ENCODE measurements at regions not wholly inside any gene's neighbourhood (a gene's known extent, or its start where the extent isn't known, plus 50 kb on each side); places are given as distances from the start of the nearest gene placed in this dataset.
"Not testable (repeated sequence)": the region's sequence is repeated elsewhere in the genome, so short reads cannot be mapped to it uniquely, and the experiment has no call there.

DNA sequence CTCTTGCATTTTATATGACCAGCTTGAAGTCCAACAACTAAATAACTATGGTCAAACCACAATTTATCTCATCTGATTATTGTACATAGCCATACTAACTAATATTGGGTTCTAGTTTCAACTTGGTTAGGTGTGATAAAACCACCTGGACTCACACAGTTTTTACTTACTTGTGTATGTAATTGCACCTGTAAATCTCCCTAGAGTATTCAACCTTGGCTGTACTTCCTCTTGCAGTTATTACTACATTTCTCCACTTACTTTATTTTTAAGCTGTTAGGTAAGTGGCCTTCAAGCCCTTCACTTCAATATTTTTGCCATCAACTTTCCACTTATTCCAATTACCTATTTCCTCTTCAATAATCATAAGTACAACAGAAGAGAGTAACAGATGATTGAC lies 115.8 kb upstream of the ANKRD50 start:
- DNase-seq (ENCODE audit: low spot score) (no peak), FAIRE-seq (no peak)

DNA sequence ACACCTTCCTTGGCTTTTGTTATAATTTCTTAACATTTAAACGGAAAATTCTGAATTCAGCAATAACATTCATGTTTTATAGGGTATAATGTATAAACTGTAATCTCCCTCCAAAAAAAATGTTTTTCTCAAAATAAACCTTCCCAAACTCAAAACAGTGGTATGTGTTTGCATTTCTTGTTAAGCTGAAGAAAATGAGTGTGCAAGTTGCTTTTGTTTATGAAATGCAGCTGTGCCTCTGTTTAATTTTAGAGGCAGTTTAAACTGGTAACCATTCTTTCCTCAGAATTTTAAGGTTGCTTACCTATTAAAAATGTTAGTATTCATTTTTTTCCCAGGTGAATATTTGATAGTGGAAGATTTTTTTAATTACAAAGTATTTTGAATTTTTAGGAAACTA lies 105.0 kb upstream of the ANKRD50 start:
- no peak for DNase-seq (ENCODE audit: low spot score)
- FAIRE-seq, result no peak

DNA sequence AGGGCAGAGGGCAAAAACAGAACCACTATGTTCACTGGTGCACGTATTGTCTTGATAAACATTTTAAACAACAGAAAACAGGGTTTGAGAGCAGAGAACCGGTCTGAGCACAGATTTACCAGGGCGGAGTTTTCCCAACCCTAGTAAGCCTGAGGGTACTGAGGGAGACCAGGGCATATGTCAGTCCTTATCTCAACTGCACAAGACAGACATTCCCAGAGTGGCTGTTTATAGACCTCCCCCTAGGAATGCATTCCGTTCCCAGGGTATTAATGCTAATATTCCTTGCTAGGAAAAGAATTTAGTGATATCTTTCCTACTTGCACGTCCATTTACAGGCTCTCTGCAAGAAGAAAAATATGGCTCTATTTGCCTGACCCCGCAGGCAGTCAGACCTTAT lies 99.7 kb upstream of the ANKRD50 start:
- not testable (repeated sequence) for DNase-seq (ENCODE audit: low spot score); FAIRE-seq

DNA sequence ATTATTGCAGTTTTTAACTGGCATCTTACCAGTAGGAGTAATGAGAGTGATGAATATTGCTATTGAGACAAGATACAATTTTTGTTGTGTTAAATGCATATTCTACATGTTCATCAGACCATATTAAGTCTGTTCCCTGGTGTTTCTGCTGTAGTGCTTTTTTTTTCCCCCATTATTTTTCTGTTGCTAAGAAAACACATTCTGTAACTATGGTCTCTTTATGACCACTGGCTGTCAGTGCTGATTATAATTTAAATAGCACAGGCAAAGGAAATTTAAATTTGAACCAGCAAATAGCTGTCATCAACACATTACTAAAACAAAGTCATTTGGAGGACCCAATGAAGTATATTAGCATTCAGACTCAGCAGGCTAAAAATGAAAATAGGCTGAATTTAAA lies 98.3 kb upstream of the ANKRD50 start:
- FAIRE-seq, result no peak
- DNase-seq (ENCODE audit: low spot score), result no peak

DNA sequence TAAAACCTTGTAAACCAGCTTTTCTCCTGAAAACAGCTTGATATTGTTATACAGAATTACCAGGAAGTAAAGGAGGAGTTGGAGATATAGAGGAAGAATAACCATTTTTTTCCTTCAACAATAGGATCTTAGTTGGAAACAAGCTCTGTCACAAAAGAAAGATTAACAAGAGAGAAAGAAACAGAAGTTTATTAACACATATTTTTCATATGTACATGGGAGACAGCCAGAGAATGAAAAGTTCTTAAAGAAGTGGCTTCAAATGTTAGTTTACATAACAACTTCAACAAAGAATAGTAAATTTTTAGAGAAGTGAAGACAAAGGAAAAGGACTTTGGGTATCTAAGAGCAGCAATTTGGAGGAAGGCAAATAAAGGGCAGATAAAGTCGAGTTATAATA lies 94.9 kb upstream of the ANKRD50 start:
- DNase-seq (ENCODE audit: low spot score) (no peak), FAIRE-seq (no peak)

DNA sequence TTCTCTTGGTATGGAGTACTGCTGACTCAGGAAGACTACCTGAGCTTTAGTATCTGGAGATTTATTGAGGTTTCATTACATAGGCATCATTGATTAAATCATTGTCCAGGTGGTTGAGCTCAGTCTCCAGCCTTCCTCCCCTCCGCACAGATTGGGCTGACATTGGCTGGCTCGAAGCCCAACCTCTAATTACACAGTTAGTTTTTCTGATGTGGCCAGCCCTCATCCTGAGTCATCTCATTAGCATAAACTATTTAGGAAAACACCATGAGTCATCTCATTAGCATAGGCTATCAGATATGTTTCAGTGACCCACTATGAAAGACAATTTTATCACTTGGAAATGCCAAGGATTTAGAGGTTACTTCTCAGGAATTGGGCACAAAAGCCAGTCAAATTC lies 93.9 kb upstream of the ANKRD50 start:
- FAIRE-seq, result no peak
- DNase-seq (ENCODE audit: low spot score), result no peak

DNA sequence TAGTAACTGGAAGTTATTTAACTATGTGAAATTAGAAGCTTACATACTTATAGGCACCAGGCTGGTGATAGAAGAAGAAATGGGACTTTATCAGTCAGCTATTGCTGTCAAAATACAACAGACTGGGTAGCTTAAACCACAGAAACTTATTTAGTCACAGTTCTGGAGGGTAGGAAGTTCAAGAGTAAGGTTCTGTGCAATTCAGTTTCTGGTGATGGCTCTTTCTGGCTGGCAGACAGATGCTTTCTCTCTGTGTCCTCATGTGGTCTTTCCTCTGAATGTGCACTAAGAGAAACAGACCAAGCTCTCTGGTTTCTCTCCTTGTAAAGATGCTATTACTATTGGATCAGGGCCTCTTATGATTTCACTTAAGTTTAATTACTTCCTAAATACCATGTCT lies 92.1 kb upstream of the ANKRD50 start:
- FAIRE-seq (no peak), DNase-seq (ENCODE audit: low spot score) (no peak)

DNA sequence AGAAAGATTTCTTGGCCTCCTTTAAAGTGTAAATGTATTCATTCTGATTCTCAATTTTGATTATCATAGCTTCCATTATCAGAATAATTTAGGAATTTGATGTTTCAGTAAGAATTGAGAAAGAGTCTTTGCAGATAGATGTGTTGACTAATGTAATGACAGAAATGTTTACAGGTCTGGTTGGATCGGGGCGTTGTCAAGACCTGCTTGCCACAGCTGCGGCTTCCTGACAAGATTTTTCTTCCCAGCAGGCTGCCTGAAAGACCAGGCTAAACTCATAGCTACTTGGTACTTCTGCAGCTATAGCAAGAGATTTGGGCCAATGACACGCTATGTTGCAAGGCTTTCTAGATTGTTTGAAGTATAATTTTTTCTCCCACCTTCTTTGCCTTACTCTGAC lies 91.5 kb upstream of the ANKRD50 start:
- no peak for DNase-seq (ENCODE audit: low spot score)
- no peak for FAIRE-seq

DNA sequence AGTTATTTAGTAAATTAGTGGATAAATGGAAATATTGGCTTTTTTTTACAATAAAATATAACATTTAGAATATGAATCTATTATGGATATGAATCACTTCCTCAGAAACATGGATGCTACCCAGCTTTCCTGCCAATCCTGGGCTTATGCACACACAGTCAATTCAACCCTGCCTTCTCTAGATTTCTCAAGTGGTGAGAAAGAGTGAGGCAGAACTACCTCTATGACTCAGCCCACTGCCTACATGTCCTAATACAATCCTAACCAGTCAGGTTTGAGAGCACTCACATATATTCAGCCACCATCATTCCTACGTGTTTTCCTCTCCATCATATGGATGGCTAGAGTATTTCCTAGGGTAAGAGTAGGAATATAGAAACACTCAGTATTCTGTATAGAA lies 91.1 kb upstream of the ANKRD50 start:
- DNase-seq (ENCODE audit: low spot score), result no peak
- FAIRE-seq, result no peak

DNA sequence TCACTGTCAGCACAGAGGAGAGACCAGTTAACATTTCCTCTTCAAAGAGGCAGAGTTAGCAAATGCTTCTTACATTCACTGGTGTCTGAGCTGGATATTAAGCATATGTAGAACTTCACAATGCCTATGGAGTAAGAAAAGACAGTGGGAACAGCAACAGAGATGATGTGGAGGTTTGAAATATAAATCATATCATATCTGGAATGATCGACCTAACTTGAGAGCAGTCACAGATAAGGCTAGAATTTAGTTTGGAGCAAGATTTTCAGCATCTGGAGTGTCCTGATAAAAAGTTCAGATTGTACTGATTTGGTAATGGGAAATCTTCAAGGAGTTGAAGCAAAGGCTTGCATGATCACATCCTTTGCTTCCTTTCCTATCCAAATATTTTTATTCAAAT lies 90.5 kb upstream of the ANKRD50 start:
- FAIRE-seq (no peak), DNase-seq (ENCODE audit: low spot score) (no peak)

DNA sequence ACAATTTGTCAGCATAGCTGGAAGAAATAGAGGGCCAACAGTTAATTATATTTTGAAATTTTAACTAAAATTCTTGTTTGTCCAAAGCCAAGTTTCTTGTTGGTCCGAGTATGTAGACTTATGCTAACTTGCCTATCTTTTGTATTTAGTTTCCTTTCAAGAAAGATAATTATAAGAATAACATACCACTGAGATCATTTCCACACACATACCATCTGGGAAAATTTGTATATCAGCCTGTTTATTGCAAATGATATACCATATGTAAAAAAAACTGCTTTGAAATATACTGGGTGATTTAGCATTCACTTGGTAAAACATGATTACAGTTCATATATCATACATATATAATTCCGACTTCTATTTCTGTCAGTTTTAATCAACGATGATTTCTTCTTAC lies 84.7 kb upstream of the ANKRD50 start:
- no peak for DNase-seq (ENCODE audit: low spot score)

DNA sequence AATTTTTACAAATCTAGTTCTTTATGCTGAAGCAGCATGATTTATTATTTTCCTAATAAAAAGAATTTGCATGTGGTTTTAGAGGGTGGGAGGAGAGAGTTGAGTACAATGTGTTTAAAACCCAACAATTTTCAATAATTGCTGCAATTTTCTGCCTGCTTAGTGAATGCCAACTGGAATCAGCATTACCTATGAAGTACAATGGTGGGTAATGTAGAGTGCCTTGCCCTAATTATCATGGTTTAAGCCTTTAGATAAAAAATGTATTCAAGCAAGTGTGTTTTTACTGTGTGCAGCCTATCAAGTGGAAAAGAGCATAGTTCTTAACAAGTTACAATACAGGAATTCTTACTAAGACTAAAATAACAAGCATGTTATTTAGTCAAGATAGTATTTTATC lies 77.9 kb upstream of the ANKRD50 start:
- FAIRE-seq (no peak), DNase-seq (ENCODE audit: low spot score) (no peak)

More for the DNA sequence above, 84.7 kb upstream of the ANKRD50 start:
- no peak for FAIRE-seq

DNA sequence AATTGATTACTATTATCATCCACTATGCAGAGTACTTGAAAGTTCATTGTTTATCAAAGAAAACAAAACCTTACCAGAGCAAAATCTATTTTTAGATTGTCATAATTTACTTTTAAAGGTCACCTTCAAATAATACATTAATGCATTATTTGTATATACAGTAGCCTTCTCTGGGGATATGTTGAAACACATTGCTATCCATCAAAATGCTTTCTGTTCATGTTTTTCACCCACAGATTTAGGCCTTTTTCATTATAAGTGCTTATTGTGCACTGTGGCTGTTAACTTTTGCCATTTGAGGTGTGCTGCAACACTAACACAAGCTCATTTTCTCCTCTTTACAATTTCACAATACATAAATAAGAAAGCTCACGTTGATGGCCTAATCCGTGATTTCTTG lies 74.1 kb upstream of the ANKRD50 start:
- no peak for DNase-seq (ENCODE audit: low spot score)
- no peak for FAIRE-seq

DNA sequence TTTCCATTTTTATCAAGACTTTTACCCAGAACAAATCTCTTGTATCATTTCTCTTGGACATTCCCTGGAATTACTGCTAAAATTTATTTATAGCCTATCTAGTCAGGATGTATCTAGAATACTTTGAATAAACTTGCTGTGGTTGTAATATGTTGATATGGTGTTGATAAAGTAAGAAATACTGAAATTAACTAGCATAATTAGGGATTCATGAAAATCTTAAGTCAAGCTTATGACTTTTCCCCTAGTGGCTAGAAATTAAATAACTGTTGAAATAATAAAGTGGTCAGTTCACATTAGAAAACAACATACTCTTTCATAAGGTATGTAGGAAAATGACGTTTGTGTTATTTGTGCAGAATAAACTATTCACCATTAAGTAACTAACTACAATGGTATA lies 73.1 kb upstream of the ANKRD50 start:
- FAIRE-seq (no peak), DNase-seq (ENCODE audit: low spot score) (no peak)

DNA sequence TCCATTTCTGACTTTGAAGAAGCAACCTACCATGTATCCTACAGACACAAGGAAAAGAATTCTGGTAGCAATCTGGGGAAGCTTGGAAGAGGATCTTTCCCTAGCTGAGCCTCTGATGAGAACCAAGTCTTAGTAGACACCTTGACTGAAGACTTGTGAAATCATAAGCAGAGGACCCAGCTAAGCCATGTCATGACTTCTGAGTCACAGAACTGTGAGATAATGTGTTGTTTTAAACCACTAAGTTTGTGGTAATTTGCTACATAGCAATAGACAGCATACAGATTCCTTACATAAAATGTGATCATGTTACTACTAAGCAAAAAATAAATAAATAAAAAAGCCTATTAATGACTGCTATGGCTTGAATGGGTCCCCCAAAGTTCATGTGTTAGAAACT lies 71.3 kb upstream of the ANKRD50 start:
- FAIRE-seq, result no peak

DNA sequence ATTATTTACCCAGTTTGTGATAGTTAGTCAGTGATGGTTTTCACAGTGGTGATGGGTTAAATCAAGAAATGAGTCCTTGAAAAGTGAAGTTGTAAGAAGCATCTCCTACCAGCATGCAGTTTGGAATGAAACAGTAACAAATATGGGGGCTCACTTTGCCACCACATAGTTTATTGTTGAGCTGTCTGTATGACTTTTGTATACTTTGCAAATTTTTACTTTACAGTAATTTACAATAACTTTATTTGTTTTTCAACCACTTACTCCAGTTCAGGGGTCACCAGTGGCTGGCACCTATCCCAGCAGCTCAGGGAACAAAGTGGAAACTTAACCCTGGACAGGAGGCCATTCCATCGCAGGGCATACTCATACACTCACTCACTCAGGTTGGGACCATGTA lies 64.5 kb upstream of the ANKRD50 start:
- no peak for FAIRE-seq

More for the DNA sequence above, 71.3 kb upstream of the ANKRD50 start:
- DNase-seq (ENCODE audit: low spot score), result no peak

DNA sequence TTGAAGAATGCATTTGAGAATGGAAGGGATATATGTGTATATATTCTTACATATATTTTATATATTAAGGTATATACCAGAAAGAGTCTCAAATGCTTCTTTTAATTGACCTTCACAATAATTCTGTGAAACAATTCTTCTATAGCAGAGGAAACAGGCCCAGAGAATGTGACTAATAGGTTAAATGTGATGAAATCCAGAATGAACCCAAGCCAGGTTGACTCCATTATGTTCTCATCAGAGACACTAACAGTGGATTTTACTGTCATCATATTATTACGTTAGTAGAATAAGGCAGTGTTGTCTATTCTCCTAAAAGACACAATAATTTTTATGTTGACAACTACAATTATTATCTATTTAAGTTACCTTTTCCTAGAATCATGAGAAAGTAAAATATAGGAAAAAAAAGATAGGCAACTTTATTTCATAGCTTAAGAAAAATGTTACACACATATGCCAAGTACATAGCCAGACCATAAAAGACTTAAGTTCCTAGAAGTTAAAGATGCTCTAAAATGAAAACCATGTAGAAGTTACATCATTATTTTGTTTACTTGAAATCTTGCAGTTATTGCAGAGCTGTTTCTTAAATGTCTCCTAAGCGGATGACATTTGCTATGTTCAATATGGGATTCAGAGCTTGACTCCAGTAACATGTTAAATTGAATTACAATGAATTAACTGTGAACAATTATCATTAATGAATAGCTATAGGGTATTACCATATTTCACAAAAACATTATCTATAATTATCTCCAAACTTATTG lies 56.2 kb upstream of the ANKRD50 start:
- DNase-seq (ENCODE audit: low spot score), result no peak
- no peak for FAIRE-seq

More for the DNA sequence above, 64.5 kb upstream of the ANKRD50 start:
- DNase-seq (ENCODE audit: low spot score), result no peak

DNA sequence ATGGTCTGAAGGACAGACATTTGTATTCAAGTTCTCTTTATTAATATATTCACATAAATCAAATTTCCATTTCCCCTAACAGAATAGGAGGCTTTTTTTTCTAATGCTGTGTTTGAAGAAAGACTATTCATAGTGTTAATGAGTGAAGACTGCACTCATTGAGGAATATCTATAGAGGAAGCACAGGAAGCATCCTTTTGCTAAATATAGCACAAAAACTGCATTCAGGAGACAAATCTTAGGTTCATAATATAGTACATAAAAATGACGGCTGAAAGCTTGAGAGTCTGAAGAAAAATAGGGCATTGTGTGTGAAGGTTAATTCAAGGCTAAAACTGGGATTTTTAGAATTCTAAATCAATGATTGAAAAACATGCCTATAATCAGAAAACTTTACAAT lies 50.4 kb upstream of the ANKRD50 start:
- no peak for FAIRE-seq

More for the DNA sequence above, 50.4 kb upstream of the ANKRD50 start:
- no peak for DNase-seq (ENCODE audit: low spot score)
